GM23248 (cell line): ENCODE measurements at regions not wholly inside any gene's neighbourhood (a gene's known extent, or its start where the extent isn't known, plus 50 kb on each side); places are given as distances from the start of the nearest gene placed in this dataset.

Experiments
- EZH2 ChIP-seq: fragments of 200-600 bp; sonication (generic); IDR thresholded peaks from 2 replicates; pipeline ENCODE4 v1.6.1; 2018; ENCODE audit warnings: antibody characterized with exemption, mild to moderate bottlenecking; ENCODE audit not compliant: insufficient read depth, poor library complexity, severe bottlenecking
- EZH2phosphoT487 ChIP-seq: fragments of 200-600 bp; sonication (generic); IDR thresholded peaks from 2 replicates; pipeline ENCODE4 v1.6.1; 2018; ENCODE audit warnings: antibody characterized with exemption, moderate library complexity, mild to moderate bottlenecking, low read depth; ENCODE audit not compliant: insufficient read depth

- TF ChIP-seq EZH2 (no peak), EZH2phosphoT487 (no peak)
Measured at GRCh38 chr11:71136095-71136845, 116.1 kb downstream of the SHANK2 start.
